ENCODE measurements at regions not wholly inside any gene's neighbourhood (a gene's known extent, or its start where the extent isn't known, plus 50 kb on each side); places are given as distances from the start of the nearest gene placed in this dataset.
"Not testable (repeated sequence)": the region's sequence is repeated elsewhere in the genome, so short reads cannot be mapped to it uniquely, and the experiment has no call there.

- DNase-seq, result no peak
These were observed 898.6 kb upstream of the POT1 start for GRCh38 chr7:125828153-125828700.

- DNase-seq, result no peak
These were observed 893.9 kb upstream of the POT1 start for GRCh38 chr7:125823538-125823937.

GRCh38 chr7:125820495-125820894 lies 890.9 kb upstream of the POT1 start:
- no peak for DNase-seq

- DNase-seq, result no peak
These were observed 884.5 kb upstream of the POT1 start for GRCh38 chr7:125814100-125814499.

- not testable (repeated sequence) for DNase-seq
These were observed 876.9 kb upstream of the POT1 start for GRCh38 chr7:125806491-125806890.

GRCh38 chr7:125804273-125804672 lies 874.6 kb upstream of the POT1 start:
- DNase-seq, result no peak

GRCh38 chr7:125780153-125780552 lies 850.5 kb upstream of the POT1 start:
- no peak for DNase-seq

- DNase-seq, result peak; percentile 88
These were observed 845.7 kb upstream of the POT1 start for GRCh38 chr7:125775317-125775716.

GRCh38 chr7:125773113-125773785 lies 843.6 kb upstream of the POT1 start:
- no peak for DNase-seq

- no peak for DNase-seq
These were observed 818.3 kb upstream of the POT1 start for GRCh38 chr7:125747966-125748365.

GRCh38 chr7:125746510-125746909 lies 816.9 kb upstream of the POT1 start:
- DNase-seq, result no peak

GRCh38 chr7:125727215-125727614 lies 797.6 kb upstream of the POT1 start:
- DNase-seq, result no peak

GRCh38 chr7:125695626-125696025 lies 766.0 kb upstream of the POT1 start:
- peak; percentile 32 for DNase-seq

- DNase-seq, result no peak
These were observed 753.5 kb upstream of the POT1 start for GRCh38 chr7:125683156-125683555.

GRCh38 chr7:125681508-125681907 lies 751.9 kb upstream of the POT1 start:
- no peak for DNase-seq

- DNase-seq, result no peak
These were observed 749.1 kb upstream of the POT1 start for GRCh38 chr7:125678771-125679170.

GRCh38 chr7:125675640-125676039 lies 746.0 kb upstream of the POT1 start:
- DNase-seq, result no peak

- no peak for DNase-seq
These were observed 745.5 kb upstream of the POT1 start for GRCh38 chr7:125675169-125675568.

- DNase-seq, result peak; percentile 8
These were observed 741.4 kb upstream of the POT1 start for GRCh38 chr7:125670926-125671572.

GRCh38 chr7:125668321-125668993 lies 738.8 kb upstream of the POT1 start:
- no peak for DNase-seq

GRCh38 chr7:125664625-125665024 lies 735.0 kb upstream of the POT1 start:
- no peak for DNase-seq

- DNase-seq, result no peak
These were observed 734.3 kb upstream of the POT1 start for GRCh38 chr7:125663961-125664360.

- DNase-seq, result no peak
These were observed 732.1 kb upstream of the POT1 start for GRCh38 chr7:125661677-125662076.

- no peak for DNase-seq
These were observed 731.4 kb upstream of the POT1 start for GRCh38 chr7:125661006-125661405.

Data from NCI-H1105 treated with DMSO at 0.1 percent for 48 hours (cell line).